GM12873 (cell line): ENCODE measurements at regions not wholly inside any gene's neighbourhood (a gene's known extent, or its start where the extent isn't known, plus 50 kb on each side); places are given as distances from the start of the nearest gene placed in this dataset.

Experiments
- CTCF ChIP-seq: IDR thresholded peaks from 2 replicates; pipeline ENCODE4 v1.5.1; 2012; ENCODE audit warnings: low read depth, mild to moderate bottlenecking, moderate library complexity, low read length, control low read depth; ENCODE audit not compliant: insufficient read depth; ENCODE audit errors: missing control alignments

- TF ChIP-seq CTCF = no peak
Measured at GRCh38 chr4:4639370-4639769, 97.5 kb upstream of the STX18 start.

GRCh38 chr4:4637710-4638109, 95.9 kb upstream of the STX18 start:
- no peak for TF ChIP-seq CTCF

GRCh38 chr4:4633431-4633830, 91.6 kb upstream of the STX18 start:
- no peak for TF ChIP-seq CTCF

- no peak for TF ChIP-seq CTCF
Measured at GRCh38 chr4:4631150-4631549, 89.3 kb upstream of the STX18 start.

- TF ChIP-seq CTCF = no peak
Measured at GRCh38 chr4:4627906-4628305, 86.1 kb upstream of the STX18 start.

- no peak for TF ChIP-seq CTCF
Measured at GRCh38 chr4:4627111-4627510, 85.3 kb upstream of the STX18 start.

GRCh38 chr4:4625488-4625887, 83.6 kb upstream of the STX18 start:
- no peak for TF ChIP-seq CTCF
